Caki2 (cell line): ENCODE measurements at regions not wholly inside any gene's neighbourhood (a gene's known extent, or its start where the extent isn't known, plus 50 kb on each side); places are given as distances from the start of the nearest gene placed in this dataset.
"Not testable (repeated sequence)": the region's sequence is repeated elsewhere in the genome, so short reads cannot be mapped to it uniquely, and the experiment has no call there.

ENCODE experiments used
- DNase-seq: peaks from one replicate; pipeline ENCODE4 v3.0.0-alpha.2; 2015; ENCODE audit warnings: low read depth
- in situ Hi-C: cut with HindIII; loops from 2 replicates; pipeline ENCODE4 v1.10.0; 2016; ENCODE audit warnings: low sequenced_read_pairs, low pct_unique_long_range_greater_than_20kb, mixed read lengths

DNA sequence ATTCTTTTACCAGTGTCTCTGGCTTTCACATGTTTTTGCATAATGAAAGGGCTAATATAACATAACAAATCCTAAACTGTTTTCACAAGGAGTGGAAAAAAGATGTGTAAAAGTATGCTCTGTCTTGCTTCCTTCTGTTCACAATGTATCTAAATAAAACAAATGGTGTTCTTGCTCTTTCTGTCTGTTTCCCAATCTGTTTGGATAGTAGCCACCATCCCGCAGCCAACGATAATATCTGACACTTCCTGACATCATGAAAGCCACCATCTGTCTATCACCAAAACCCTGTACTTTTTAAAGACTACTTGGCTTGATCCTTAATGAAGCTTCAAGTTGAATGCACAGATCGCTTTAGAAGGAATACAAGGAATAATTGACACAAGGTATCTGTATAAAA is 246.2 kb downstream of the ETV1 start:
- in situ Hi-C loops: no loop called here
- no peak for DNase-seq

DNA sequence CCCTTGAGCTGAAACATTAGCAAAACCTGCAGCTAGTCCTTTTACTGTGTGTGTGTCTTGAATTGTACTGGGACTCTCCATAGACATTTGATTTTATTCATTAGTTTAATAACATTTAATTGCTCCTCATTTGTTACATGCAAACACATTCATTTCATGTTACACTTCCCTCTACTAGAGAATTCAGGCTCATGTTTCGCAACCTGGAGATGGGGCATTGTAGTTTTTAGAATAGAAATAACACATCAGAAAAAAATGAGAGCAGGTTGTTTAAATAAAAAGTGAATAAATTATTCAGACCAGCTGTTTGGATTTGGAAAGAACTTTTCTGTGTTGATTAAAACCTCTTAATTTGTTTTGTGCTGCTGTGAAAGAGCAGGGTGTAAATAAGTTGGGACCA is 243.9 kb downstream of the ETV1 start:
- DNase-seq: no peak
- in situ Hi-C loops: no loop called here

DNA sequence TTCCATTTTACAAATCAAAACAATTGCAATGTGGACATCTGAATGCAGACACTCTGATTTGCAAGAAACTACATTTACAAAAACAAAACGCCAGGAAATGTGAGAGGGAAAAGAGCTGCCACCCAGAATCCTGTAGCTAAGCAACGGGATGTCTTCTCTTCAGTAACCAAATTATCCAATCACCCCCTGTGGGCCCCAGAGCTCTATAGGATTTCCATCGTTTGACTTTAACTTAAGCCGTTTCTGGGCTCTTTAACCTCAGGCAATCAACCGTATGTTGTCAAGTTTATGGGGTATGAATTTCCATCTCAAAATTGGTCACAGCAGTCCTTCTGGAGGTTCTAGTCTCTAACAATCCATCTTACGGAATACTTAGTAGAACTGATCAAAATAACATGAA is 240.5 kb downstream of the ETV1 start:
- in situ Hi-C loops: no loop called here
- no peak for DNase-seq

DNA sequence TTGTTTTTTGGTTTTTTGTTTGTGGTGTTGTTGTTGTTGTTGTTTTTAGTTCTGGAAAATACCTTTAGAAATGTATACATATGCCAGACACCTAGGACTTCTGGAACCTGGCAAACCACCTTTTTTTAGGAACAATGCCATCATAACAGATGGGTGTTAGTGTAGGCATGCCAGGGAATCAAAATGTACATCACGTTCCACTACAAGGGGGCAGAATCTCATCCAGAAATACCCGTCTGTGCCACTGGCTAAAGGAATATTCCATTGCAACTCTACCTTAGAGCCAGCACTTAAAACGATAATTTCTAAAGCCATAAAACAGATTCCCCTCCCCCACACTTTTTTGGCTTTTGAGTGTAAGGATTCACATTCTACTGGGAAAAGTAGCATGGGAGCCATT is 239.8 kb downstream of the ETV1 start:
- in situ Hi-C loops: no loop called here
- DNase-seq: no peak

DNA sequence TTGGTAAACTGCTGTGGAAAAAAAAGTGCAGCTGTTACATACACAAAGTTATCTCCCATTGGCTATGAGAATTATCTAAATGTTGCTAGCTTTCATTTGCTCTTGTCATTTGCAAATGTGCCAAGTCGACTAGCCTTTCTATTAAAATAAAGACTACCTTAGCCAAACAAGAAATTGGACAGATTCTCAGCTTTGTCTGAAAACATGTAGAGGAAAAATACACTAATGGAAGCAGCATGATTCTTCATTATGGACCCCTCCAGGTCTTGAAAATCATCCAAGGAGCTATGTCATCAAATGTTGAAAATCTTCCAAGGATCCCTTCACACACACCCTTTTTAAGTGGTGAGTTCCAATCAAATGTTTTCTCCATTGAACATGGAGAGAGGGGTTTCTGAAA is 237.7 kb downstream of the ETV1 start:
- in situ Hi-C loops: no loop called here
- DNase-seq: no peak

DNA sequence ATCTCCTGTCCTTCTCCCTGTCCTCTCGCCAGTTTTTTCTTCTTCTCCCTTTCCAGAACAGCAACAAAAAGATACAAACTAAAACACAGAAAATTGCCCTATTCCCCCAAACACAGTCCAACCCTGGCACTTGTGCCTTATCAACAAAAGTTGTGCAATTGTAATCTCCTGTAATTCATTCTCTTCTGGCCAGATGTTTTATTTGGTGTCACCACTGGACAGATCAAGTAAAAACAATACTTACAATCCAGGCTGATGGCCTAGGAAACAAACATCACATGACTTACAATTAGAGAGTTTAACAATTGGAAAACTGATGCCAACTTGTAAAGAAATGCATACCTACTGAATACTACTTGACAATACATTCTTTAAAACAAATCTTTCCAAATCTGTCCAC is 231.6 kb downstream of the ETV1 start:
- no peak for DNase-seq
- in situ Hi-C loops: no loop called here

DNA sequence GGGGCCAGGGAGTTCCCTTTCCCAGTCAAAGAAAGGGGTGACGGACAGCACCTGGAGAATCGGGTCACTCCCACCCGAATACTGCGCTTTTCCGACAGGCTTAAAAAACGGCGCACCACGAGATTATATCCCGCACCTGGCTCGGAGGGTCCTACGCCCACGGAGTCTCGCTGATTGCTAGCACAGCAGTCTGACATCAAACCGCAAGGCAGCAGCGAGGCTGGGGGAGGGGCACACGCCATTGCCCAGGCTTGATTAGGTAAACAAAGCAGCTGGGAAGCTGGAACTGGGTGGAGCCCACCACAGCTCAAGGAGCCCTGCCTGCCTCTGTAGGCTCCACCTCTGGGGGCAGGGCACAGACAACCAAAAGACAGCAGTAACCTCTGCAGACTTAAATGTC is 223.6 kb downstream of the ETV1 start:
- in situ Hi-C loops, DNase-seq: not testable (repeated sequence)

DNA sequence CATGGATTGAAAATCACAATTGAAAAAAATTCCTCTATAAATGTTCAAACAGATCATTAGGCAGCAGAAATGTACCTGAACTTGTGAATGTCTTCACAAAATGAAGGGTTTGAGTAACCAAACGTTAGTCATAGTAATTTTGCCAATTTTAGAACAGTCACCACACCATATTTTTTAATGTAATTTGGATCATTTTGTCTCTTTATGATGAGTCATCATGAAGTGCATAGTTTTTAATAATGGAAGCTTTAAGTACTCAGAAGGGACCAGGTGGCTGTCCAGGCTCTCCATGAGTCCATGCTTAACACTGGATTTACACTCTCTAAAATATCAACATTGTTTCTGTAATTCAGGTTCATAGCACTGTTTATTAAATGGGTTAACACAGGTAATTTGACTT is 219.2 kb downstream of the ETV1 start:
- in situ Hi-C loops: no loop called here
- no peak for DNase-seq

DNA sequence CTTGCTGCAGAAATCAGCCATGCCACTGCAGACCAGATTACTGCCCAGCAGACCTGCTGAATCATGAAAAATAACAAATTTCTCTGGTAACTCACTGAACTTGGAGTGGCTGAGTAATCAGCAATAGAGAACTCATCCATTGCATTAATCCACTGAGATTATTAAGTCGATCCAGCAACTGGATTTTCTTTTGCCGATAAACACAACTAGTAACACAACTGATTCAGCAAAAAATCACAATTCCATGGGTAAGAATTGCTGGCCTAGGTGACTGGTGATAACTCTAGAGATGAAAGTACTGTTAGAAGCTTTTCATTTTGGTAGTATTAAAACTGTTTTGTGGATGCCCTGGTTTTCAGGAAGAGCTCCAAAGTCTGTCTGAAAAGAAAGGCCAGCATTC is 214.5 kb downstream of the ETV1 start:
- in situ Hi-C loops: no loop called here
- no peak for DNase-seq

DNA sequence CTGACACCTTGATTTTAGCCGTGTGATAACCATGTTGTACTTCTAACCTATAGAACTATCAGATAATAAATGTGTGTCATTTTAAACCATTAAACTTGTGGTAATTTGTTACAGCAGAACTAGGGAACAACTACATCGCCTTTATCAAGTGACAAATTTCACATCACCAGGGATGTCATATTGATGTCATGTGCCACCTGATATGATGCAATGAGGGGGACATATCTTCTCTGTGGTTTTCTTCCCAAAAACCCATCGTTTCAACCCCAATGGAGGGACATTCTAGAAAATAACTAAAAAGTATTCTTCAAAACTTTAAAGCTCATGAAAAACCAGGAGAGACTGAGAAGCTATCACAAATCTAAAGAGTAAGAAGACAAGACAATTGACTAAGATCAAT is 212.2 kb downstream of the ETV1 start:
- in situ Hi-C loops: no loop called here
- DNase-seq: no peak

DNA sequence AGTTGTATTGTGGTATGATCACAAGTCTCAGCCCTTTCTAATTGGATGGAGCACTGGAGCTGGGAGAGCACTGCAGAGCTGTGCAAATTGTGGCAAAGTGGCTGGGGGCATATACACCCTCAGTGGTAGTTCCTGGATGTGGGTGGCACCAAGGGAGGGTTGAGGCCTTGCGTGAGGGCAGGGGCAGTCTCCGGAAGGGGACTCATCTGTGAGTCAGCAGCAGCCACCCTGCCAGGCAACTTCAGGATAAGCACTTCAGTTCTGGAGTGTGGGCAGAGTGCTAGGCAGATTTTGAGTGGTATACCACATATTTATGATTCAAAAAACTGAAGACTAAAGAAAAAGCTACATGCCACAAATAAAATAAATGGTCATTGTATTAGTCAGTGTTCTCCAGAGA is 210.5 kb downstream of the ETV1 start:
- DNase-seq: no peak
- in situ Hi-C loops: no loop called here

DNA sequence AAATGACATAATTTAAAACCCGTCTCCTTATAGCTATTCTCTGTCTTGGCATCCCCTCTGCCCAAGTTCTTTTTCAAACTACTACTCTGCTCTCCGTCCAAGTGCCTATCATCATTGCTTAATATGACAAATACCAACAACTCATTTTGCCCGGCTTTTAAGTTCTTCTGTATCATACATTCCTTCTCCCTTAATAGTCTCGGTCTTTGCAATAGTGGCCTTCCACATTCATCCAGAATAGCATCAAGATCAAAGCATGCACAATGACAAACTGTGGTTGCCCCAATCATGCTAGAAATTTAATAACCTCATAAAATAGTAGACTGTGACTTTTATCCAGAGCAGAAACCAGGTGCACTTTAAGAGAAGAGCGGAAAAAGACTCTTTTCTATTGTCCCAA is 198.9 kb downstream of the ETV1 start:
- in situ Hi-C loops: no loop called here

DNA sequence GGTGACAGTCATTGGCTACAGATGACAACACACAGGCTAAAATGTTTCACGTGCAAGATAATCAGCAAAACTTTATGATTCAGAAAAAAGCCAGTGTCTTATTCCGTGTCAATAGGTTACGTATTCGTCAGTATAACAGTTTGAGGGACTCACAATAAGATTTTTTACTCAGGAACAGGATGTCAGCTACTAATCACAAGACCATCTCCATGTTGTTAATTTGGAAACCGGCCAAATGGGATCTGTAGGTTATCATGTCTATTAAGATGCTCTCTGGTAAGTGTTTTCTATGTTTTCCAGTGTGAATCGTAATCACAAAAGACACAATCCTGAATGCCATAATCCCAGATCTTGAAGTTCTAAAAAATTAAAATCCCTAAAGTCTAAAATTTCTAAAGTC is 197.3 kb downstream of the ETV1 start:
- in situ Hi-C loops: no loop called here
- DNase-seq: no peak

More for the DNA sequence above, 198.9 kb downstream of the ETV1 start:
- DNase-seq: no peak

DNA sequence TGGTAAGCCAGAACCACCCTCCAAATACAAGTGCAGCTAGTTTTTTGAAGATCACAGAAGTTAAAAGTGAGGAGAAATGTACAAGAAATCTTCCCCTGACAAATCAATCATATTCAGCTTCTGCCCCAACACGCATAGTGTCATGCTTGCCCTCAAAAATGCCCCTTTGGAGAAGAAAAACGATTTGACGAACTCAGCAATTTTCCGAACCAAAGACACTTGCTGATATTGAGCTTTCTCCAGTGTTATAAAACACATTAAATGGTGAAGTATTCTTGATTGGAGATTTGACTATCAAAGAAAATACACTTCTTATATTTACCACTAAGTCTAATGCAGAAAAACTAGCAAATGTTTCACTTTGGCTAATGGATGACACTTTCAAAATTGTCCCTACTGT is 195.5 kb downstream of the ETV1 start:
- no peak for DNase-seq
- in situ Hi-C loops: no loop called here

DNA sequence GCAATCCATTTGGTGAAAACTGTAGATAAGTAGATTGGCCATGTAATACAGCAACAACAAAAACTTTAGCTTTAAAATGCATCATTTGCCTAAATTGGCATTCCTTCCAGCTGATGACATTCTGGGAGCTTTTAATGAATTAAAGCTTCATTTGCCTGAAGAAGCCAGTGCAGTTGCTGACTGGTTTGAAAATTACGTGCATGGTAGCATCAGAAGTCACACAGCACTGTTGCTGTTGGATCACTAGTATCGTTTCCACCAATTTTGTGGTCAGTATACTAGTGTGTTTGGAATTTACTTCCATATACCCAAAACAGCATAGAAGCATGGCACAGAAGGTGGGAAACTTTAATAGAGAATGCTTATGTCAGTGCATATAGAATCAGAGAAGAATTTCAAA is 194.9 kb downstream of the ETV1 start:
- no peak for DNase-seq
- in situ Hi-C loops: no loop called here

DNA sequence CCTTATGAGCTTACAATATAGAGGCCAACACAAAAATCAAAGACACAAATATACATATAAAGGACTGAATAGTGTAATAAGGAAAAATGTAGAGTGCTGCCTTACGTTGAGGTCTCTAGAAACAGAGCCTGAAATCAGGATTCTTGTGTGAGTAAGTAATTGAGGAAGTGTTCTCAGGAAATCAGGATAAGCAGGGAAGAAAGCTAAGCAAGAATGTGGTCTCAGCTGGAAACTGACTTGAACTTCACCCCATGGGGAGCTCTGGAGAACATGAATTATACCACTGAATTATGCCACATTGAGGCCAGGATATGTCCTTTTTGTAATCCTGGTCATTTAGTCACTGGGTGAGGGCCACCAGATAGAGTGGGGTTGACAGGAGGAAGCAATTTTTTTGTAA is 191.9 kb downstream of the ETV1 start:
- in situ Hi-C loops: no loop called here
- no peak for DNase-seq

DNA sequence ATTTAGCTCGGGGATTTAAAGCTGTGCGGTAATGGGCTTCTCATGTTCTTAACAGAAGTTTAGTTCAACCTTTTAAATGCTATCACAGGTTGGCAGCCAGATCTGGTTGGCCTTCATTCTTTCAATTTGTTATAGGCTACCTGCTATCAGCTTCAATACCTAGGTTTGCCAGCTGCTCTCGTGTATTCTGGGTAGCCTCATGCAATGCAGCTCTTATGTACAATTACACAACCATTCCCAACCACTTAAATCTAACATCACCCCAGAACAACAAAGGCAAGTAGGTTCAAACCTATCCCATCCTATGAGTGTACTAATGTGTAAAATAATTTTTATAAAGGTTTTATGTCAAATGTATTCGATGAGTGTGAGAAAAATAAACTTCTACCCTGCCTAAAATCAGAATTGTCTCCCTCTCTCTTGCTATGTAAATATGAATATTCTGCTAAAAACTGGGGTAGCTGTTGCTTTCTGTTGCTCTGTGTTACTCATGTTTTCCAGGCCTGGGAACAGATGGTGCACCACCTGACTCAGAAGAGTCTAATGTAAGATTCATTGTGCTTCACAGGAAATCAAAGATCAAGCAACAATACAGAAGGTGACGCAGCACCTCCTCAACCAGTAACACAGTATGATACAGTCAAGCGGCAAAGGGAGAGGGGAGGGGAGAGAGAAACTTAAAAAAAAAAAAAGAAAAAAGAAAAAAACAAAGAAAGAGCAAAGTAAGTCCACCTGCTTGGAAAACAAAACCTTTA is 188.6 kb downstream of the ETV1 start:
- DNase-seq: no peak
- in situ Hi-C loops: no loop called here

DNA sequence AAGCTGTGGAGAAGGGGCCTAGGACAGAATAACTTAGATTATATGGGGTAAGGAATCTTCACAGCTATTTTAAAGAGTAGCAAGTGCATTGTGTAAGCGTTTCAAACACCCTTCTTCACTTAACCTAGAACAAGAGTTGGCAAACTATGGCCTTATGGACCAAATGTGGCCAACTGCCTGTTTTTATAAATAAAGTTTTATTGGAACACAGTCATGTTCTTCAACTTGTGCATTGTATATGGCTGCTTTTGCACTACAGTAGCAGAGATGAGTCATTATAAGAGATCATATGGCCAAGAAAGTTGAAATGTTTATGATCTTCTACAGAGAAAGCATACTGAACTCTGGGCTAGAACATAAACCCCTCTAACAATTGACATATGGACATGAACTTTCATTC is 187.8 kb downstream of the ETV1 start:
- in situ Hi-C loops: no loop called here
- DNase-seq: no peak

DNA sequence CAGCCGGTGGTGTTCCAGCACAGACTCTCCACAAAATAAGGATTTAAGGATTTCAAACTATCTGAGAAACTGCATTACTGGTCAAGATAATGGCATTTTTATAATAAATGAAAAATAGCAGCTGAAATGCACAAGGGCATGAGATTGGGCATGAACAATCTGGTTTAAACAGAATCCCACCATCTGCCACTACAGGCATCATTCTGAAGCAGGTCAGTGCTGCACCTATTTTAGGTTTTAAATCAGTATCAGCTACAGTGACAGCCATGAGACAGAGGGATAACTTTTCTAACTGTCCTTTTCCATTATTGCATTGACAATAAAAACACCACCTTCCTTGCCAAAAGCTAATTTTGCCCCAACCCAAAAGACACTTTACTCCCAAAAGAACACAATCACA is 186.8 kb downstream of the ETV1 start:
- in situ Hi-C loops: no loop called here
- DNase-seq: no peak

DNA sequence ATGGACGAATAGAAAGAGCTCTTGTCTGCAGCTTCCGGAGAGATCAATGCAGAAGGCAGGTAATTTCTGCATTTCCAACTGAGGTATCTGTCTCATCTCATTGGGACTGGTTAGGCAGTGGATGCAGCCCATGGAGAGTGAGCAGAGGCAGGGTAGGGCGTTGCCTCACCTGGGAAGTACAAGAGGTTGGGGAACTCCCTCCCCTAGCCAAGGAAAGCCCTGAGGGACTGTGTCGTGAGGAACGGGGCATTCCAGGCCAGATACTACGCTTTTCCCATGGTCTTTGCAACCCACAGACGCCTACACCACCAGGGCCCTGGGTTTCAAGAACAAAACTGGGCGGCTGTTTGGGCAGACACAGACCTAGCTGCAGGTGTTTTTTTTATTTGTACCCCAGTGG is 186.3 kb downstream of the ETV1 start:
- in situ Hi-C loops: no loop called here
- DNase-seq: no peak
